Neural progenitor cell (in vitro differentiated cells): ENCODE measurements at regions not wholly inside any gene's neighbourhood (a gene's known extent, or its start where the extent isn't known, plus 50 kb on each side); places are given as distances from the start of the nearest gene placed in this dataset.

Source experiments
- CTCF ChIP-seq: fragments of 200-600 bp; sonication (generic); IDR thresholded peaks from 2 replicates; pipeline ENCODE4 v1.5.1; 2017; ENCODE audit warnings: antibody characterized with exemption, mild to moderate bottlenecking
- EZH2 ChIP-seq: fragments of 200-600 bp; sonication (generic); IDR thresholded peaks from 2 replicates; pipeline ENCODE4 v1.6.1; 2017; ENCODE audit warnings: antibody characterized with exemption, mild to moderate bottlenecking, moderate library complexity

GRCh38 chr7:98464558-98464940 lies 63.7 kb upstream of the BAIAP2L1 start:
- TF ChIP-seq CTCF (no peak), EZH2 (no peak)
